ENCODE measurements at regions not wholly inside any gene's neighbourhood (a gene's known extent, or its start where the extent isn't known, plus 50 kb on each side); places are given as distances from the start of the nearest gene placed in this dataset.

DNA sequence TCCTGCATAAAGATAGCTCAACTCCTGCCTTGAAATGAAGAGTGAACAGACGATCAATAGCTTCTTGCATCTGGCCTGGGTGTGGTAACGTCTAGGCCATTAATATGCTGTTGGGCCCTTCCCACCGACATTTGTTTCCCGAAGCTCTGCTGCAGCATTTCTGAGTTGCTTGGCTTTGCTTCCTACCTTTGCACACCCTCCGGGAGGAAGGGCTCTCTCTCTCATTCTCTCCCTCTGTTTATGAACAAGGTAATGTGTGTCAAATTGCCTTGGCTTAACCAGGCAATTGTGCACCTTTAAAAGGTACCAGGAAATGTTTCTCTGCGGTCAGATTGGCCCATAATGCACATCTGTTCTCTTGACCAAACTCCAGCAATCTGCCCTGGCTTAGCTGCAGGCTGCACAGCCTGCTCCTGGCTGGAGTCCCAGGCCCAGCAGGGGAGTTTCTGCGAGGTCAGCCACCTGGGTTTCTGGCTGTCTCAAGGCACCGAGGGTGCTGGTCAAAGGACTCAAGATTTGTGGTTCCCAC lies 223.7 kb downstream of the SNX10 start:
- H2AFZ ChIP-seq (ENCODE audit: low read depth, low read length) = no peak overlapping the region

DNA sequence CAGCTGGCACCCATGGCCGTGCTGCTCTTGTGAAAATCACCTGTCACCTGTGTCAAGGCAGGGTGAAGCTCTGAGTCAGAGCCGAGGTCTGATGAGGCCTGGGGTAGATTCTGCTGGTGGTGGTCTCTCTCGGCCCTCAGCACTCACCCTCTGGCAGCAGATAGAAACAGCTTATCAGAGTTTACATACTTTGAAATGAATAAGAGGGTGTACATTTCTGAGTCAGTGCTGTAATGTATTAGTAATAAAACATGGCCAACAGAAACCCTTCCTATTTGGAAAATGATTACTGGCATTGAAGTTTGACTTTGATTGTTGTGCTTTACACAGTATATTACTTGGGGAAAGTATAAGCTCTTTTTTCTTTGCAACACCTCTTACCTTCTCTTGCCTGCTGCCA lies 228.8 kb downstream of the SNX10 start:
- Histone ChIP-seq H3K9me3 (ENCODE audit: low read length) (no peaks in the 10 kb centered on the region), H3K9me2 (ENCODE audit: insufficient read depth, low read length) (no peaks in the 10 kb centered on the region), H3F3A (ENCODE audit: insufficient read depth, low read length, poor library complexity, severe bottlenecking) (no peaks in the 10 kb centered on the region), H3K27ac (ENCODE audit: low read length) (no peak overlapping the region), H2AFZ (ENCODE audit: low read depth, low read length) (no peak overlapping the region), H3K4me2 (ENCODE audit: low read length) (no peak overlapping the region), H3K9ac (ENCODE audit: low read length) (no peak overlapping the region), H4K20me1 (ENCODE audit: insufficient read depth) (no peaks in the 10 kb centered on the region), H3K4me3 (ENCODE audit: low read length) (no peak overlapping the region), H3K36me3 (ENCODE audit: insufficient read depth, low read length) (peaks cover 3% of the 10 kb centered on the region), H3K27me3 (ENCODE audit: insufficient read depth, low read depth, low read length) (no peaks in the 10 kb centered on the region), H3K79me2 (replicated peaks; ENCODE audit: insufficient read depth, low read length) (no peaks in the 10 kb centered on the region)
- TF ChIP-seq EP300 (conservative IDR thresholded peaks at IDR 0.05; ENCODE audit: poor library complexity, severe bottlenecking) = no peak
- no peak for TF ChIP-seq MXI1 (conservative IDR thresholded peaks at IDR 0.05; ENCODE audit: poor library complexity, severe bottlenecking)
- no peak for TF ChIP-seq CTCF (IDR thresholded peaks at IDR 0.05; ENCODE audit: poor library complexity, severe bottlenecking)
- TF ChIP-seq REST (IDR thresholded peaks at IDR 0.05; ENCODE audit: borderline replicate concordance) = no peak
- no peak for TF ChIP-seq SMC3 (conservative IDR thresholded peaks at IDR 0.05; ENCODE audit: poor library complexity)
- TF ChIP-seq TAF1 (IDR thresholded peaks at IDR 0.05; ENCODE audit: low read depth) = no peak

More for the DNA sequence above, 223.7 kb downstream of the SNX10 start:
- Histone ChIP-seq H3K79me2 (replicated peaks; ENCODE audit: insufficient read depth, low read length) (no peaks in the 10 kb centered on the region), H3K36me3 (ENCODE audit: insufficient read depth, low read length) (no peaks in the 10 kb centered on the region), H3K27ac (ENCODE audit: low read length) (no peak overlapping the region), H4K20me1 (ENCODE audit: insufficient read depth) (no peaks in the 10 kb centered on the region), H3K9me2 (ENCODE audit: insufficient read depth, low read length) (no peaks in the 10 kb centered on the region), H3K9ac (ENCODE audit: low read length) (no peak overlapping the region), H3K27me3 (ENCODE audit: insufficient read depth, low read depth, low read length) (no peaks in the 10 kb centered on the region), H3K4me3 (ENCODE audit: low read length) (no peak overlapping the region), H3F3A (ENCODE audit: insufficient read depth, low read length, poor library complexity, severe bottlenecking) (no peaks in the 10 kb centered on the region), H3K9me3 (ENCODE audit: low read length) (no peaks in the 10 kb centered on the region), H3K4me2 (ENCODE audit: low read length) (no peak overlapping the region)
- TF ChIP-seq POLR2AphosphoS5 (IDR thresholded peaks at IDR 0.05) (no peak), TAF1 (IDR thresholded peaks at IDR 0.05; ENCODE audit: low read depth) (no peak), REST (IDR thresholded peaks at IDR 0.05; ENCODE audit: borderline replicate concordance) (no peak), EZH2 (IDR thresholded peaks at IDR 0.05; ENCODE audit: borderline replicate concordance, insufficient read depth, low read length, poor library complexity, severe bottlenecking) (no peak), RAD21 (conservative IDR thresholded peaks at IDR 0.05) (no peak), SMC3 (conservative IDR thresholded peaks at IDR 0.05; ENCODE audit: poor library complexity) (no peak), MXI1 (conservative IDR thresholded peaks at IDR 0.05; ENCODE audit: poor library complexity, severe bottlenecking) (no peak), EP300 (conservative IDR thresholded peaks at IDR 0.05; ENCODE audit: poor library complexity, severe bottlenecking) (no peak), CTCF (IDR thresholded peaks at IDR 0.05; ENCODE audit: poor library complexity, severe bottlenecking) (no peak)

Measured in neural cell (in vitro differentiated cells).